ENCODE measurements at regions not wholly inside any gene's neighbourhood (a gene's known extent, or its start where the extent isn't known, plus 50 kb on each side); places are given as distances from the start of the nearest gene placed in this dataset.
"Not testable (repeated sequence)": the region's sequence is repeated elsewhere in the genome, so short reads cannot be mapped to it uniquely, and the experiment has no call there.

DNA sequence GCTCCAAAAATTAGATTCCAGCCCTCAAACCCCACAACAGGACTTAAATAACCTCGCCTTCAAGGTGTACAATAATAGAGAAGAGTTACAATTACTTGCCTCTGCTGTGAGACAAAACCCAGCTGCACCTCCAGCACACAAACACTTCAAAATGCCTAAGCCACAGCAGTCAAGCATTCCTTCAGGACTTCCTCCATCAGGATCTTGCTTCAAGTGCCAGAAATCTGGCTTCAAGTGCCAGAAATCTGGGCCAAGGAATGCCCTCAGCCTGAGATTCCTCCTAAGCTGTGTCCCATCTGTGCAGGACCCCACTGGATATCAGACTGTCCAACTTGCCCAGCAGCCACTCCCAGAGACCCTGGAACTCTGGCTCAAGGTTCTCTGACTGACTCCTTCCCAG lies 1088.3 kb downstream of the SORCS3 start:
- DNase-seq (ENCODE audit: low read depth in 2 of 2): no peak

DNA sequence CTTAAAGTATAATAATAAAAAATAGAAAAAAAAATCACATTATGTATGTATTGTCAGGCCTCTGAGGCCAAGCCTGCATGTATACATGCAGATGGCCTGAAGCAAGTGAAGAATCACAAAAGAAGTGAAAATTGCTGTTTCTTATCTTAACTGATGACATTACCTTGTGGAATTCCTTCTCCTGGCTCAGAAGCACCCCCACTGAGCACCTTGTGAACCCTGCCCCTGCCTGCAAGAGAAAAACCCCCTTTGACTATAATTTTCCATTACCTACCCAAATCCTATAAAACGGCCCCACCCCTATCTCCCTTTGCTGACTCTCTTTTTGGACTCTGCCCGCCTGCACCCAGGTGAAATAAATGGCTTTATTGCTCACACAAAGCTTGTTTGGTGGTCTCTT lies 1086.5 kb downstream of the SORCS3 start:
- DNase-seq (ENCODE audit: low read depth in 2 of 2): not testable (repeated sequence)

- no peak for DNase-seq (ENCODE audit: low read depth in 2 of 2)
Measured at GRCh38 chr10:105727131-105727530, 1086.0 kb downstream of the SORCS3 start.

DNA sequence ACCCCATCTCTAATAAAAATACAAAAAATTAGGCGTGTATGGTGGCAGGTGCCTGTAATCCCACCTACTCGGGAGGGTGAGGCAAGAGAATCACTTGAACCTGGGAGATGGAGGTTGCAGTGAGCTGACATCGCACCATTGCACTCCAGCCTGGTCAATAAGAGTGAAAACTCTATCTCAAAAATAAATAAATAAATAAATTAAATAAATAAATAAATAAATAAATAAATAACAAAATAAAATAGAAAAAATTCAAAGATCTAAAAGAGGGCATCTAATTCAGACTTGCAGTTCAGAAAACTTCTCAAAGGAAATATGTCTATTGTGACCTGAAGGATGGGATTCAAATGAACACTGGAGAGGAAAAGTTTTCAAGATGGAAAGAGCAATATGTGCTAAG lies 1085.1 kb downstream of the SORCS3 start:
- DNase-seq (ENCODE audit: low read depth in 2 of 2): no peak

DNA sequence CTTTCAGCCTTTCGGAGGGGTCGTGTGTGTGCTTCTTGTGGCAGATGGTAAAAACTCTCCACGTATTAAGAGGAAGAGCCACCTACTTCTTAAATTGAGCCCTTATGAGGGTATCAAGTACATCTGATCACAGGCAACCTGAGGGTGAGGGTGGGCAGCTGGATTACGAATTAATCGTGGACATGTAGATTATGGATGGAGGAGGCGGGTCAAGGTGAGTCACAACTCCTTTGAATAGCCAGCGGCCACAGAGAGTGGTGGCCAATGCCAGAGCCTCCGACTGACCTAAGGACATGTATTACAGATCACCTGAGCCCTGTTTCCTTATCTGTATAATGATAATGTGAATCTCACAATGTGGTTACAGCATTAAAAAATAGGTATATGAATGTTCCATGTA lies 1083.9 kb downstream of the SORCS3 start:
- DNase-seq (ENCODE audit: low read depth in 2 of 2): no peak

- no peak for DNase-seq (ENCODE audit: low read depth in 2 of 2)
Measured at GRCh38 chr10:105718207-105718995, 1077.3 kb downstream of the SORCS3 start.

DNA sequence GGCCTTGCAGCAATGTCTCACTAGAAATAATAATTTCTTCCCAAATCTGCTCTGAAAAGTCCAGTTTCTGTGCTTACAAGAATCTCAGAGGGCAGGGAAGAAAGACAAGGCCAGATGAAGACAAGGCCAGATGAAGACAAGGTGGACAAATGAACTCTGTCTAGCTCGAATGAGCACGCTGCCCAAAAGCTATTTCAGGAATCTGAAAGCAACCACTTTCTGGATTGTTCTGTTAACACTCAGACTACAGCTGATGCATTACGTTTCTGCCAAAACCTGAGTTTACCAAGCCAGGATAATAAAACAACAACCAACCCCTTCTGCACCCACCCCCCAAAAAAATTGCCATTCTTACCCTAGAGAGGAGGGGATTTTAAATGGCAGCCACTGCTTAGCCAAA lies 1073.6 kb downstream of the SORCS3 start:
- DNase-seq (ENCODE audit: low read depth in 2 of 2): no peak

DNA sequence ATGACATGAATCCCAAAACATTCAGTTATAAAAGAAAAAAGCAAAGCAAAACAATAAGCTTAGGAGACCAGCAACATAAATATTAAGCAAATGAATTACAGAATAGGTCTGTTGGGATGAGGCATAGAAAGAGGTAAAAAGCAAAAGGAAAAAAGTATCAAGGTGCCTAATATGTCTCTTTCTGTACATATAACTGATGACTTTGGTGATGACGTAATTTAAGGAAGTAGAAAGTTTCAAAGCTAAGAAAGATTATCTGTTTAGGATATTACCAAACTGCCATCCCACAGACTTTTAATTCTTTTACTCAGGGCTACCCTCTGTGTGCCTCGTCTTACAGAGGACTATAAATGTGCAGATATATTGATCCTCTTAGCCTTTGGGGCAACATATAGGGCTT lies 1066.5 kb downstream of the SORCS3 start:
- no peak for DNase-seq (ENCODE audit: low read depth in 2 of 2)

- no peak for DNase-seq (ENCODE audit: low read depth in 2 of 2)
Measured at GRCh38 chr10:105706281-105707026, 1065.4 kb downstream of the SORCS3 start.

GRCh38 chr10:105702211-105702610 lies 1061.1 kb downstream of the SORCS3 start:
- DNase-seq (ENCODE audit: low read depth in 2 of 2): no peak

GRCh38 chr10:105700218-105700617 lies 1059.1 kb downstream of the SORCS3 start:
- no peak for DNase-seq (ENCODE audit: low read depth in 2 of 2)

- DNase-seq (ENCODE audit: low read depth in 2 of 2): no peak
Measured at GRCh38 chr10:105699504-105699903, 1058.4 kb downstream of the SORCS3 start.

GRCh38 chr10:105698592-105698991 lies 1057.5 kb downstream of the SORCS3 start:
- DNase-seq (ENCODE audit: low read depth in 2 of 2): no peak

GRCh38 chr10:105697290-105697780 lies 1056.2 kb downstream of the SORCS3 start:
- DNase-seq (ENCODE audit: low read depth in 2 of 2): no peak

DNA sequence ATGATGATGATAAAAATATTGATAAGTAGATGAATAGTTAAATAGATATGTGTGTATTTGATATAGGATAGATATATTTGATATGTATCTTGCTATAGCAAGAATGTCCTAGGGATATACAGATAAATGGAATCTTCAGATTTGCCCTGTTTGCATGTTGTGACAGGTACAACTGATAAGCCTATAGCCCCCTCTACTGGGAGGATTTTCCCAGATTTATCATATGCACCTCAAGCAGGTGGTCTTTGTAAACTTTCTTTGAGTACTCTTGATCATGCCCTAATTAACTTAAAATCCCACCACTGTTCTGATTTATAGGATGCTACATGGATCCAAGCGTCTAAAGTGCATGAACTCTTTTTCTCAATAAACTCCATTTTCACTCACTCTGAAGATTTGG lies 1050.7 kb downstream of the SORCS3 start:
- no peak for DNase-seq (ENCODE audit: low read depth in 2 of 2)

DNA sequence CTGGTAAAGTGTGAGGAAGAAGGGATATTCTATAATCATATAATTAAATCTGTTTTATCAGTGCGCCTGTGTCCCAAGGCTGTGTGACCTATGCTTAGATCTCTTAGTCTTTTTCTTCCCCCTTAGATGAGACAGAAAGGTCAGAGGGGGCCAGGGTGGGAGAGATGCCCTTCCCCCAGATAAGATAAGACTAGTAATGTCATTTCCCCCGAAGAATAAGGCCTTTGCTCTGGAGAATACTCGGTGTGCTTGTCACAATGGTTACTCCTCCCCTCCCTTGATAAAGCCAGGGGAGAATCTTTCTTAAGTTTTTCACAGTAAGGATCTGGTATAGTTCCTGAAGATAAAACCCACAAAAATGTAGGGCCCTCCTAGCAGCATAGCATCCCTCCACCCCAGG lies 1041.8 kb downstream of the SORCS3 start:
- DNase-seq (ENCODE audit: low read depth in 2 of 2): no peak

- no peak for DNase-seq (ENCODE audit: low read depth in 2 of 2)
Measured at GRCh38 chr10:105681051-105681450, 1040.0 kb downstream of the SORCS3 start.

- DNase-seq (ENCODE audit: low read depth in 2 of 2): no peak
Measured at GRCh38 chr10:105679781-105680180, 1038.7 kb downstream of the SORCS3 start.

DNA sequence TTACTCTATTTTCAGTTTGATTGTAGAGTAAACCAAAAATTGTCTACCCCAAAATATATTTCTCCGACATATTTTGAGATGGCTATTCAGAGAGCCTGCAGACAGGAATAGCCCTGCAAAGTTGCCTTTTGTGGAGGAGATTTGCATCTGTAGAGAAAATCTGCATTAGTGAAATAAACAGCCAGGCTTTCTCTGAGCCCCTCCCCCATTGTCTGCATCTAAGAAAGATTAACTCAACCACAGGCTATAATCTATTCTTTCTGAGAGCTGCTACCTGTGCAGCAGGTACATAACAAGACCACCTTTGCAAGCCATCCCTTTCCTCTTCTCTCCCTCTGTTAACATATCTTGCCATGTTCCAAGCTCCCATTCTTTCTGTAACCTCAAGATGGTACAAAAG lies 1034.2 kb downstream of the SORCS3 start:
- DNase-seq (ENCODE audit: low read depth in 2 of 2): no peak

- no peak for DNase-seq (ENCODE audit: low read depth in 2 of 2)
Measured at GRCh38 chr10:105674448-105674847, 1033.4 kb downstream of the SORCS3 start.

DNA sequence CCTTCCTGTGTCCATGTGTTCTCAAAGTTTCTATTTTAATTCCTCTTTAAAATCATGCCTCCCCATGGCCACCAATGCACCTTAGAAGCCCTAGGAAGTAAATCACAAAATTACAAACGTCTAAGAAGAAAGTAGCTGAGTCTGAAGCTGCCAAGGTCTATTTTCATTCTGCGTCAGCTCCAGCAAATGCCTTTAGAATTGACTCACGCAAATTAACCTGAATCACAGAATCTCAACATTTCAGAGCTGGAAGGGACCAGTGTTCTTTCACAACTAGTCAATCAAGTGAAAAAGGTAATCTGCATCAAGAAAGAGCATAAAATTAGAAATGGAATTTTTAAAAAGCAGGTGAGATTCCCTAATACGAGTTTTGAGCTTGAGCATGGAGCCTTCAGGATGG lies 1017.6 kb downstream of the SORCS3 start:
- DNase-seq (ENCODE audit: low read depth in 2 of 2): no peak

DNA sequence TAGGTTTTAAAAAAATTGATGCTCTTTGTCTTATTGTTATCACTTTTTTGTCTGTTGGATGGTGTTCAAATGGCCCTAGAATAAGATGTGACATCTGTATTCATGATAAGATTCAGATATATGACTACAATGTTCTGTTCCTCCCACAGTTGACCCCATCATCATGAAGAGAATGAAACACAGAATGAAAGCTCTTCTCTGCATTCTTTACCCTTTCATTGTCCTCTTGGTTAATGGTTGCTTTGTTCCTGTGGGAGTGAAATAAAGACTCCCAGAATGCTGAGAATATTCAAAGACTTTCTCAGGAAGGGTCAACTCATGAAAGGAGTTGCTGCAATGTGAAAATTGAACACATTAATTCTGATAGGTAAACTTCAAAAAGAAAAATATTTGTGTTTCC lies 1015.8 kb downstream of the SORCS3 start:
- DNase-seq (ENCODE audit: low read depth in 2 of 2): no peak

- DNase-seq (ENCODE audit: low read depth in 2 of 2): no peak
Measured at GRCh38 chr10:105650306-105650705, 1009.2 kb downstream of the SORCS3 start.

Data from stimulated activated CD4-positive, alpha-beta T cell treated with anti-CD3 and anti-CD28 coated beads, Interleukin-4, amount 100 ng/mL, for 48 hours (primary cell).